Activated naive CD8-positive, alpha-beta T cell treated with anti-CD3 and anti-CD28 coated beads, Interleukin-2, amount 10 ng/mL, durations not matched to agents 7 days and 5 days (primary cell): ENCODE measurements at regions not wholly inside any gene's neighbourhood (a gene's known extent, or its start where the extent isn't known, plus 50 kb on each side); places are given as distances from the start of the nearest gene placed in this dataset.

Experiments
- ATAC-seq: fragments of 150-1000 bp; cut with Tn5 transposase; one replicate; pipeline ENCODE4 v1.10.0; 2021; ENCODE audit warnings: low read depth, moderate library complexity
- POLR2A ChIA-PET: fragments of 350-600 bp; sonication (Branson Sonifier 250); formaldehyde crosslinking; loops from one replicate; lab custom pipeline; 2021; ENCODE audit warnings: antibody characterized with exemption; lab: Charles Lee
- DNase-seq: peaks from one replicate; pipeline ENCODE4 v3.0.0; 2021
- H3K27ac Mint-ChIP-seq: one replicate; pipeline ENCODE4 v1.8.0; 2022; ENCODE audit warnings: mild to moderate bottlenecking, mixed read lengths
- H3K27me3 Mint-ChIP-seq: one replicate; pipeline ENCODE4 v1.8.0; 2022; ENCODE audit warnings: mild to moderate bottlenecking, moderate library complexity, mixed read lengths
- H3K36me3 Mint-ChIP-seq: one replicate; pipeline ENCODE4 v1.8.0; 2021; ENCODE audit warnings: mild to moderate bottlenecking, mixed read lengths
- H3K4me1 Mint-ChIP-seq: one replicate; pipeline ENCODE4 v1.8.0; 2021; ENCODE audit warnings: mixed read lengths
- H3K4me3 Mint-ChIP-seq: one replicate; pipeline ENCODE4 v1.8.0; 2022; ENCODE audit warnings: mild to moderate bottlenecking, moderate library complexity, mixed read lengths
- H3K9me3 Mint-ChIP-seq: one replicate; pipeline ENCODE4 v1.8.0; 2021; ENCODE audit warnings: mixed read lengths

- Mint-ChIP-seq H3K4me3 (no peak overlapping the region), H3K4me1 (no peaks in the 10 kb centered on the region), H3K27ac (no peak overlapping the region), H3K27me3 (peaks cover 9% of the 10 kb centered on the region), H3K36me3 (no peaks in the 10 kb centered on the region), H3K9me3 (no peaks in the 10 kb centered on the region)
- ATAC-seq = no peak
- no peak for DNase-seq
- POLR2A ChIA-PET = no interaction called here
Observed at GRCh38 chr7:21218155-21218554, 209.7 kb upstream of the SP4 start.

DNA sequence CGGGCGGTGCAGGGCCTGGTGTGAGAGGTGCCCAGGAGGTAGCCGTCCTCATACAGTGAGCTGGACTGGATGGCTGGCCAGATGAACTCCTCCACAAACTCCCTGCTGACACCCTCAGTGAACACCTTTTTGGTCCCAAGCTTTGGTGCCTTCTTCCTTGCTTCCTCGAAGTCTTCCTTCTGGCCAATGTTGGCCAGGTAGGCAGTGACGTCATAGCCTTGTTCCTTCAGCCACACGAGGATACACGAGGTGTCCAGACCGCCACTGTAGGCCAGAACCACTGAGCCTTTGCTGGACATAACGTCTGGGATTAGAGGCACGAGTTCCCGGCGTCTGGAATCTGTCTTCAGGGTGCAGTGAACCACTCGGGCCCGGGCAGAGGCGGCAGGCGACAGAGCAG, 206.8 kb upstream of the SP4 start:
- POLR2A ChIA-PET = no interaction called here
- Mint-ChIP-seq H3K36me3 (no peaks in the 10 kb centered on the region), H3K27ac (no peak overlapping the region), H3K4me3 (no peak overlapping the region), H3K4me1 (no peaks in the 10 kb centered on the region), H3K27me3 (no peaks in the 10 kb centered on the region), H3K9me3 (no peaks in the 10 kb centered on the region)
- DNase-seq (no peak), ATAC-seq (no peak)

DNA sequence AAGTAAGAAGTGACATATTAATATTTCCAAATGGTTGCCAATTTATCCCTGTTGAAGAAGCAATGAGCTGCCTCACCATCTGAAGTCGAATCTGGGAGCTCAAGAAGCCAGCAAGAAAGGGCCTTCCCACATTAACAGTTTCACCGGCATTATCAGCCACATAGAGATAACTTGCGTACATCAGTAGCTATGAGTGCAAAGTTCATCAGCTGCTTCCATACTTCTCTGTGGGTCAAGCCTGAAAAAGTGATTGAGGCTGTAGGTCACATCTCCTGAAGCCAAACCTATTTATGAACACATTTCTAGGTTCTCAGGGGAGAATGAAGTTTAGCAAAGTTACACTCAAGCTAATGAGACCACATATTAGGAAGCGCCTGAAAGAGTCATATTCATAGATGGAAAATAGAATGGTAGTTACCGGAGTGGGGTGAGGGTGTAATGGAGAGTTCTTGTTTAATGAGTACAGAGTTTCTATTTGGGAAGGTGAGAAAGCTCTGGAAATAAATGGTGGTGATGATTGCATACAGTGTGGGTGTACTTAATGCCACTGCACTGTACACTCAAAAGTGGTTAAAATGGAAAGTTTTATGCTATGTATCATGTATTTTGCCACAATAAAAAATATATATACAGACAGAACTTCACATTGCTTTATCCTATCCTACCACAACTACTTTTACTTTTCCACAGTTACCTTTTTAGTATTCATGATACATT, 189.3 kb upstream of the SP4 start:
- Mint-ChIP-seq H3K27me3 (peaks cover 29% of the 10 kb centered on the region), H3K36me3 (no peaks in the 10 kb centered on the region), H3K4me1 (no peaks in the 10 kb centered on the region), H3K27ac (no peak overlapping the region), H3K4me3 (no peak overlapping the region), H3K9me3 (no peaks in the 10 kb centered on the region)
- ATAC-seq = no peak
- POLR2A ChIA-PET = no interaction called here
- DNase-seq = no peak

- Mint-ChIP-seq H3K9me3 (no peaks in the 10 kb centered on the region), H3K4me3 (no peak overlapping the region), H3K36me3 (no peaks in the 10 kb centered on the region), H3K27ac (no peak overlapping the region), H3K4me1 (no peaks in the 10 kb centered on the region), H3K27me3 (peaks cover 40% of the 10 kb centered on the region)
- no peak for ATAC-seq
- DNase-seq = no peak
- POLR2A ChIA-PET = no interaction called here
Observed at GRCh38 chr7:21243265-21243664, 184.6 kb upstream of the SP4 start.

DNA sequence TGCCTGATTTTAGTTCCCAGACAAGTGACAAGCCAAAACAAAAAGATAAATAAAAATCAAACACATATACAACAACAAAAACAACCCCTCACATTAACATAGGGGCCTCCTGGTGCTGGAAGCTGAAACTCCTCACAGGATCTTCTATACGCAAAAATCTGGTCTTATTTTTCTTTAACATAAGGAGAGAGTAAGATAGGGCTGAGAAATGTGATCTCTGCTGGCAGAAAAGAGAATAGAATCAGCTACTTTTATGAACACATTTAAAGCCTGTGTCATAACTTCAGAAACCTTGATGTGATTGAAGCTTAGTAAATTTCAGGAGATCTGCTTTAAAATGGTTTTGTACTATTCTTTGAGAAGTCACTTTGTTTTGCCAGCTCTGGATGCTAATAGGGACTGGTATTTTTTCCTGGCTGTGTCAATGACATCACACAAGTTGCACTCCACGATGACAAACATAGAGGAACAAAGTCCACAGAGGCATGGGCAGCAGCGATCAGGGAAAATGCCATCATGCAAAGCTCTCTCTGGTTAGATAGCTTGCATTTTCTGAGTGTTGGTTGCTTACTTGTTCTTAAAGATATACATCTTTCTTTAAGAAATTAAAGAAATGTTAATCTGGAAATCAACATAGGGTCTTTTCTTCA, 176.6 kb upstream of the SP4 start:
- POLR2A ChIA-PET = no interaction called here
- Mint-ChIP-seq H3K9me3 (no peaks in the 10 kb centered on the region), H3K36me3 (no peaks in the 10 kb centered on the region), H3K4me1 (peaks cover 5% of the 10 kb centered on the region), H3K27ac (no peak overlapping the region), H3K27me3 (peaks cover 73% of the 10 kb centered on the region), H3K4me3 (no peak overlapping the region)
- DNase-seq = no peak
- ATAC-seq = no peak

GRCh38 chr7:21253740-21254687, 173.9 kb upstream of the SP4 start:
- H3K27me3 Mint-ChIP-seq = peaks cover 68% of the 10 kb centered on the region
- peaks cover 6% of the 10 kb centered on the region for H3K4me1 Mint-ChIP-seq
- peak overlapping the region; percentile 65 for H3K4me3 Mint-ChIP-seq
- POLR2A ChIA-PET = interaction anchor here (1.0 kb wide), 1 partner anchor 174 kb away, joined by 3 read pairs; the partner anchor contains the start of gene SP4
- peaks cover 4% of the 10 kb centered on the region for H3K9me3 Mint-ChIP-seq
- H3K27ac Mint-ChIP-seq = no peak overlapping the region
- ATAC-seq (peak; percentile 76), DNase-seq (peak; percentile 33)
- peaks cover 4% of the 10 kb centered on the region for H3K36me3 Mint-ChIP-seq

DNA sequence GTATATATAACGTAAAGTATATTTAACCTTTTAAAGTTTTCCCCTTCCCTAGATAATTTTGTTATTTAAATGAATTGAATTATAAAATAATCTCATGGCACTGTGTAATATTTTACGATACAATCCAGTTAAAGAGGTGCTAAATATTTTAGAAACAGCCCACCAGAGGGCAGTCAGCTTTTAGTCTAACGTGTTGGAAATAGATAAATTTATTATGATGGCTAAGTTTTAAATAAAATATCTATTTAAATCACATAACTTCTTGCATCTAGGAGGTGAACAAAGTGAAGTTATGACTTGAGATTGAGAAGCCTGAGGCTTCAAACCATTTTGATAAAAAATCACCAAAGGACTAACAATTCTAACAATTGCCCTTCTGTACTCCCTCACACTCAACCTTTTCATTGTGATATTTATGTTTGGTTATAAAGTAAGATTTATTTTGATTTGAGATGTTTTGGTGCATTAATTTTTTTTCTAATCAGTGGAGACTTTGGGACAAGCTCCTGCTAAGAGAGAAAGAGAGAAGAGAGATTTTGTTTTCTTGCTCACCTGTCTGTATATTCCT, 171.5 kb upstream of the SP4 start:
- Mint-ChIP-seq H3K27ac (no peak overlapping the region), H3K27me3 (peaks cover 49% of the 10 kb centered on the region), H3K9me3 (peaks cover 6% of the 10 kb centered on the region), H3K36me3 (peaks cover 9% of the 10 kb centered on the region), H3K4me1 (peaks cover 11% of the 10 kb centered on the region), H3K4me3 (no peak overlapping the region)
- POLR2A ChIA-PET = no interaction called here
- no peak for ATAC-seq
- DNase-seq = no peak

- peaks cover 8% of the 10 kb centered on the region for H3K9me3 Mint-ChIP-seq
- H3K4me1 Mint-ChIP-seq = peaks cover 16% of the 10 kb centered on the region
- POLR2A ChIA-PET = no interaction called here
- DNase-seq (no peak), ATAC-seq (no peak)
- peaks cover 5% of the 10 kb centered on the region for H3K27me3 Mint-ChIP-seq
- H3K27ac Mint-ChIP-seq = no peak overlapping the region
- no peak overlapping the region for H3K4me3 Mint-ChIP-seq
- H3K36me3 Mint-ChIP-seq = peaks cover 11% of the 10 kb centered on the region
Observed at GRCh38 chr7:21260939-21261338, 166.9 kb upstream of the SP4 start.

DNA sequence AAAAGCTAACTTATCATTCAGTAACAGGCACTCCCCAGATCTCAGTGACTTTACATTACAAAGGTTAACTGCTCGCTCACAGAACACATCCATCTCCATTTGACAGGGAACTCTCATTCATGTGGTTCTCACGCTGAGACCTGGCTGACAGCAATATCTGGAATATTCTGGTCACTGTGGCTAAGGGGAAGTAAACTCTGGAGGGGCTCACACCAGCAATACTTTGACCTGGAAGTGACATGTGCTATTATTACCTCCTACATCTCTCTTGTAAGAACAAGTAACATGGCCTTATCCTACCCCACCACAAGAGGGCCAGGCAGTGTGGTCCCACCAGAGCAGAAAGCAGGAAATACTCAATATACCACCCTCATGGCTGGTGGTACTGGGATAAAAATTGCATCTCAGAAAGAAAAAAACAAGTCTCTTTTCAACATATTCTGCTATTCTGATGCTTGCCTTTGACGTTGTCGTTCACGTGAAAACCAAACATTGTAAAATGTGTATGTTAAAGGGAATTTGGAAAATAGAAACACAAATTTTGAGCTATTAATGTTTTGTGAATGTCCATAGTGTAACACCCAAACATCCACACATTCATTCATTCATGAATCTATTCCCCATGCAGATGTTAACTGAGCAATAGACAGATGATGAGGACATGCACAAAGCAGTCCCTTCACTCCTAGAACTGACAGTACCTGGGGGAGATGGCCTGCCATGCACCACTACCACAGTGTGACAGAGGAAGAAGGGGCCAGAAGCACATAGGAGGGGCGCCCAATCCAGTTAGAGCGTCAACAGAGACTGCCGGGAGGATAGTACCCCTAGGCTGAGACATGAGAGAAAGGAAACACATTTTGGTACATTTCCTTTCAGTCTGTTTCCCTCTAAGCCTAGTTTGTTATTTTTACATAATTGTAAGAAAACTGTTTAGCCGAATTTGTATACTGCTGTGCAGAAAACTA, 166.0 kb upstream of the SP4 start:
- POLR2A ChIA-PET = interaction anchor here (1.3 kb wide), 1 partner anchor 91 kb away, joined by 4 read pairs; no protein-coding TSS in a partner anchor
- Mint-ChIP-seq H3K27me3 (peaks cover 5% of the 10 kb centered on the region), H3K36me3 (peaks cover 11% of the 10 kb centered on the region), H3K4me3 (no peak overlapping the region), H3K9me3 (peaks cover 8% of the 10 kb centered on the region), H3K27ac (peak overlapping the region; percentile 49), H3K4me1 (peaks cover 14% of the 10 kb centered on the region)
- ATAC-seq (peak; percentile 96), DNase-seq (peak; percentile 41)

DNA sequence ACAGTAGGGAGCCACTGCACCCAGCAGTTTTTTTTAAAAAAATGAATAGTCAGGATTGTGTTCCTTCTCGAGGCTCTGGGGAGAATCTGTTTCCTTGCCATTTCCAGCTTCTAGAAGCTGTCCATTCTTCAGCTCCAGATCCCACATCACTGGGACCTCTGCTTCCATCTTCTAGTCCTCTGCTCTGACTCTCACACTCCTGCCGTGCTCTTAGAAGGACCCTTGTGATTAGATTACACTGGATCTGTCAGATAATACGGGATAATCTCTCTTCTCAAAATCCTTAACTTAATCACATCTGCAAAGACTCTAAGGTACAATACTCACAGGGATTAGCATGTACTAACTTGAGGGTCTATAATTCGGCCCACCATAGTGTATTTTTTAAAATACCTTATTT, 158.9 kb upstream of the SP4 start:
- H3K9me3 Mint-ChIP-seq = peaks cover 1% of the 10 kb centered on the region
- H3K4me1 Mint-ChIP-seq = no peaks in the 10 kb centered on the region
- ATAC-seq (no peak), DNase-seq (no peak)
- H3K36me3 Mint-ChIP-seq = peaks cover 2% of the 10 kb centered on the region
- no peak overlapping the region for H3K27ac Mint-ChIP-seq
- POLR2A ChIA-PET = no interaction called here
- H3K4me3 Mint-ChIP-seq = no peak overlapping the region
- no peaks in the 10 kb centered on the region for H3K27me3 Mint-ChIP-seq

- Mint-ChIP-seq H3K9me3 (peaks cover 10% of the 10 kb centered on the region), H3K36me3 (peaks cover 11% of the 10 kb centered on the region), H3K27ac (no peak overlapping the region), H3K4me1 (peaks cover 6% of the 10 kb centered on the region), H3K4me3 (no peak overlapping the region), H3K27me3 (no peaks in the 10 kb centered on the region)
- POLR2A ChIA-PET = no interaction called here
- DNase-seq (no peak), ATAC-seq (no peak)
Observed at GRCh38 chr7:21276471-21277035, 151.3 kb upstream of the SP4 start.

GRCh38 chr7:21278944-21279343, 148.9 kb upstream of the SP4 start:
- no peak overlapping the region for H3K27ac Mint-ChIP-seq
- no peak overlapping the region for H3K4me3 Mint-ChIP-seq
- H3K36me3 Mint-ChIP-seq = peaks cover 11% of the 10 kb centered on the region
- ATAC-seq = no peak
- DNase-seq = no peak
- H3K4me1 Mint-ChIP-seq = peaks cover 6% of the 10 kb centered on the region
- H3K9me3 Mint-ChIP-seq = peaks cover 16% of the 10 kb centered on the region
- H3K27me3 Mint-ChIP-seq = no peaks in the 10 kb centered on the region
- POLR2A ChIA-PET = no interaction called here
